BE2C (cell line): ENCODE measurements at regions not wholly inside any gene's neighbourhood (a gene's known extent, or its start where the extent isn't known, plus 50 kb on each side); places are given as distances from the start of the nearest gene placed in this dataset.
A peak's percentile ranks its signal among the peaks of the same experiment; 100 is the strongest.

Experiments
- DNase-seq: peaks from one replicate; pipeline ENCODE4 v3.0.0-alpha.2; 2020
- H3K27me3 ChIP-seq: fragments of 250-450 bp; sonication (Bioruptor Pico); 2 replicates; pipeline ENCODE4 v1.5.1; 2020; ENCODE audit warnings: mild to moderate bottlenecking
- H3K36me3 ChIP-seq: fragments of 250-450 bp; sonication (Bioruptor Pico); 2 replicates; pipeline ENCODE4 v1.5.1; 2020; ENCODE audit warnings: mild to moderate bottlenecking
- H3K4me1 ChIP-seq: fragments of 250-450 bp; sonication (Bioruptor Pico); 2 replicates; pipeline ENCODE4 v1.5.1; 2020
- H3K4me3 ChIP-seq: 2 replicates; pipeline ENCODE4 v1.5.1; 2011; ENCODE audit warnings: low read depth, low read length
- H3K9me3 ChIP-seq: fragments of 250-450 bp; sonication (Bioruptor Pico); 2 replicates; pipeline ENCODE4 v1.5.1; 2020
- TF ChIP-seq, protein P1 (sequence below): IDR thresholded peaks from 2 replicates; pipeline ENCODE4 v1.5.1; 2012; ENCODE audit warnings: mild to moderate bottlenecking, low read depth, low read length

- peaks cover 3% of the 10 kb centered on the region for H3K9me3 ChIP-seq
- no peaks in the 10 kb centered on the region for H3K36me3 ChIP-seq
- no peak overlapping the region for H3K4me3 ChIP-seq
- no peaks in the 10 kb centered on the region for H3K27me3 ChIP-seq
- TF ChIP-seq, protein P1, sequence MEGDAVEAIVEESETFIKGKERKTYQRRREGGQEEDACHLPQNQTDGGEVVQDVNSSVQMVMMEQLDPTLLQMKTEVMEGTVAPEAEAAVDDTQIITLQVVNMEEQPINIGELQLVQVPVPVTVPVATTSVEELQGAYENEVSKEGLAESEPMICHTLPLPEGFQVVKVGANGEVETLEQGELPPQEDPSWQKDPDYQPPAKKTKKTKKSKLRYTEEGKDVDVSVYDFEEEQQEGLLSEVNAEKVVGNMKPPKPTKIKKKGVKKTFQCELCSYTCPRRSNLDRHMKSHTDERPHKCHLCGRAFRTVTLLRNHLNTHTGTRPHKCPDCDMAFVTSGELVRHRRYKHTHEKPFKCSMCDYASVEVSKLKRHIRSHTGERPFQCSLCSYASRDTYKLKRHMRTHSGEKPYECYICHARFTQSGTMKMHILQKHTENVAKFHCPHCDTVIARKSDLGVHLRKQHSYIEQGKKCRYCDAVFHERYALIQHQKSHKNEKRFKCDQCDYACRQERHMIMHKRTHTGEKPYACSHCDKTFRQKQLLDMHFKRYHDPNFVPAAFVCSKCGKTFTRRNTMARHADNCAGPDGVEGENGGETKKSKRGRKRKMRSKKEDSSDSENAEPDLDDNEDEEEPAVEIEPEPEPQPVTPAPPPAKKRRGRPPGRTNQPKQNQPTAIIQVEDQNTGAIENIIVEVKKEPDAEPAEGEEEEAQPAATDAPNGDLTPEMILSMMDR, result peak; percentile 26; the same call in 1 of the 2 replicates
- peaks cover 3% of the 10 kb centered on the region; the same call in 1 of the 2 replicates for H3K4me1 ChIP-seq
- no peak for DNase-seq
These were observed 105.4 kb downstream of the TTC8 start for GRCh38 chr14:88929656-88930436.

GRCh38 chr14:88931321-88932110, 107.1 kb downstream of the TTC8 start:
- no peak for DNase-seq
- Histone ChIP-seq H3K9me3 (peaks cover 3% of the 10 kb centered on the region), H3K27me3 (no peaks in the 10 kb centered on the region), H3K4me3 (no peak overlapping the region), H3K36me3 (no peaks in the 10 kb centered on the region), H3K4me1 (peaks cover 3% of the 10 kb centered on the region; the same call in 1 of the 2 replicates)
- TF ChIP-seq, protein P1, result no peak

DNA sequence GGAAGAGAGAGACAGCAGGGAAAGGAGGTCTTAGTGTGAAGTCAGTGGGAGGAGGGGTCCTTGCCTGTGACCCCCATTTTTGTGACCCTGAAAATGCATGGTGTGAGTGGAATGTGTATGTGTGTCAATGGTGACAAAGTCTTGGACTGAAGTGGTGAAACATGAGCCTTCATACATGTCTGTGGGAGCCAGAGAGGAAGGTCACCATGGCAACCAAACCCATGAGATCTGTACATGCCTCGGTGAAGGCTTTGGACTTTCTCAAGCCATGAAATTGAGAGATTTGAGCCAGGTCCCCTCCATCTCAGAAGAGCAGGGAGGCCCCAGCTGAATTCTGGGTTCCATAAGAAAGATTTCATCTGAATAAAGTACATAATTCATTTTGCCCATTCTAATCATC, 108.7 kb downstream of the TTC8 start:
- Histone ChIP-seq H3K36me3 (no peaks in the 10 kb centered on the region), H3K4me1 (peaks cover 3% of the 10 kb centered on the region; the same call in 1 of the 2 replicates), H3K27me3 (no peaks in the 10 kb centered on the region), H3K9me3 (peaks cover 3% of the 10 kb centered on the region), H3K4me3 (no peak overlapping the region)
- TF ChIP-seq, protein P1, result no peak
- DNase-seq, result no peak

DNA sequence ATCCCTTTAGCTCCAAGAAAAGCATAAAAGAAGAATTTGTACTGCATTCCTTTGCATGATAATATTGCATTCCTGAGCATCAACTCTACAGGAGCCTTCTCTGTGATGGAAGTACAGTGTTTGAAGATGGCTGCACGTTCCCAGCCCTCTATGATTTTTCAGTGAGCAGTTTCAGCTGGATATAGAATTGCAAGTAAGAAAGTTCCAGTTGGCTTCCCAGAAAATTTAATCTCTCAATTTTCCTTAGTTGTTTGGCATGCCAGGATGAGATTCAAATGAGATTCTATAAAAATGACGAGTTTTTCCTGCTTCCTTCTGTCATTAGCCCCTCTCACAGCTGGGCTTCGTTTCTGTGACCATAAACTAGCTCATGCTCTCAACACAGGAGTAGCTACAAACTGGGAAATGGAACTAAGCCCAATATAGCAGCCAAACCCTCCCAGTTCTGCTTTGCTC, 109.9 kb downstream of the TTC8 start:
- H3K4me3 ChIP-seq, result no peak overlapping the region
- no peaks in the 10 kb centered on the region for H3K27me3 ChIP-seq
- TF ChIP-seq, protein P1, result no peak
- H3K36me3 ChIP-seq, result no peaks in the 10 kb centered on the region
- no peak for DNase-seq
- peaks cover 3% of the 10 kb centered on the region for H3K9me3 ChIP-seq
- peaks cover 4% of the 10 kb centered on the region; the same call in 1 of the 2 replicates for H3K4me1 ChIP-seq

GRCh38 chr14:88935083-88935482, 110.6 kb downstream of the TTC8 start:
- Histone ChIP-seq H3K4me3 (no peak overlapping the region), H3K9me3 (peaks cover 2% of the 10 kb centered on the region), H3K36me3 (no peaks in the 10 kb centered on the region; the same call in 1 of the 2 replicates), H3K4me1 (peaks cover 9% of the 10 kb centered on the region), H3K27me3 (no peaks in the 10 kb centered on the region)
- no peak for DNase-seq
- TF ChIP-seq, protein P1, result no peak
